AG04449 (cell line): ENCODE measurements at regions not wholly inside any gene's neighbourhood (a gene's known extent, or its start where the extent isn't known, plus 50 kb on each side); places are given as distances from the start of the nearest gene placed in this dataset.

Experiments
- CTCF ChIA-PET: fragments of 350-600 bp; formaldehyde crosslinking; extraction: SDS; loops from one replicate; lab custom pipeline; 2021; ENCODE audit warnings: antibody characterized with exemption; lab: Yijun Ruan, JAX
- POLR2A ChIA-PET: fragments of 400-600, 350-600 bp; formaldehyde crosslinking; extraction: SDS; loops from one replicate; lab custom pipeline; 2020; ENCODE audit warnings: antibody characterized with exemption, inconsistent platforms; lab: Yijun Ruan, JAX
- DNase-seq: peaks from one replicate; pipeline ENCODE4 v3.0.0-alpha.2; 2010; ENCODE audit warnings: low read depth, low spot score
- H3K4me3 ChIP-seq: 2 replicates; pipeline ENCODE4 v1.5.1; 2011; ENCODE audit warnings: low read depth, mild to moderate bottlenecking, control low read depth, low read length
- CTCF ChIP-seq: IDR thresholded peaks from one replicate; pipeline ENCODE4 v1.5.1; 2011; ENCODE audit warnings: mild to moderate bottlenecking, moderate library complexity, low read length, control low read depth, inconsistent platforms; ENCODE audit not compliant: insufficient read depth; ENCODE audit errors: missing control alignments

- no peak for TF ChIP-seq CTCF
- DNase-seq: no peak
- H3K4me3 ChIP-seq: no peak overlapping the region
- CTCF ChIA-PET: no interaction called here
- POLR2A ChIA-PET: no interaction called here
Measured at GRCh38 chr18:28459587-28459986, 282.7 kb upstream of the CDH2 start.

GRCh38 chr18:28458751-28459150 is 281.8 kb upstream of the CDH2 start:
- CTCF ChIA-PET: no interaction called here
- TF ChIP-seq CTCF: no peak
- no peak for DNase-seq
- POLR2A ChIA-PET: no interaction called here
- H3K4me3 ChIP-seq: no peak overlapping the region

- TF ChIP-seq CTCF: no peak
- CTCF ChIA-PET: no interaction called here
- no peak for DNase-seq
- POLR2A ChIA-PET: no interaction called here
- no peak overlapping the region for H3K4me3 ChIP-seq
Measured at GRCh38 chr18:28457784-28458183, 280.9 kb upstream of the CDH2 start.

GRCh38 chr18:28455971-28456370 is 279.0 kb upstream of the CDH2 start:
- TF ChIP-seq CTCF: no peak
- H3K4me3 ChIP-seq: no peak overlapping the region
- CTCF ChIA-PET: no interaction called here
- POLR2A ChIA-PET: no interaction called here
- no peak for DNase-seq

GRCh38 chr18:28439870-28440269 is 262.9 kb upstream of the CDH2 start:
- DNase-seq: no peak
- no peak for TF ChIP-seq CTCF
- ChIA-PET POLR2A (no interaction called here), CTCF (no interaction called here)
- H3K4me3 ChIP-seq: no peak overlapping the region

GRCh38 chr18:28438381-28438780 is 261.5 kb upstream of the CDH2 start:
- CTCF ChIA-PET: no interaction called here
- no peak for DNase-seq
- POLR2A ChIA-PET: no interaction called here
- TF ChIP-seq CTCF: no peak
- H3K4me3 ChIP-seq: no peak overlapping the region
